Stimulated activated CD4-positive, alpha-beta T cell treated with anti-CD3 and anti-CD28 coated beads, Interleukin-2, amount 100 ng/mL, for 24 hours (primary cell): ENCODE measurements at regions not wholly inside any gene's neighbourhood (a gene's known extent, or its start where the extent isn't known, plus 50 kb on each side); places are given as distances from the start of the nearest gene placed in this dataset.
"Not testable (repeated sequence)": the region's sequence is repeated elsewhere in the genome, so short reads cannot be mapped to it uniquely, and the experiment has no call there.

Experiments
- DNase-seq, 2 donors: peaks; one replicate each; pipeline ENCODE4 v3.0.0-alpha.2; 2020

- DNase-seq, result no peak
Measured at GRCh38 chr10:6716516-6716915, 136.4 kb upstream of the PRKCQ start.

- no peak for DNase-seq
Measured at GRCh38 chr10:6713716-6714115, 133.6 kb upstream of the PRKCQ start.

- no peak for DNase-seq
Measured at GRCh38 chr10:6713120-6713519, 133.0 kb upstream of the PRKCQ start.

- no peak for DNase-seq
Measured at GRCh38 chr10:6711881-6712280, 131.8 kb upstream of the PRKCQ start.

- no peak for DNase-seq
Measured at GRCh38 chr10:6711408-6711841, 131.3 kb upstream of the PRKCQ start.

GRCh38 chr10:6707352-6707751 is 127.3 kb upstream of the PRKCQ start:
- DNase-seq, result no peak

GRCh38 chr10:6706725-6707124 is 126.6 kb upstream of the PRKCQ start:
- no peak for DNase-seq

- no peak for DNase-seq
Measured at GRCh38 chr10:6704896-6705295, 124.8 kb upstream of the PRKCQ start.

- DNase-seq, result not testable (repeated sequence)
Measured at GRCh38 chr10:6702833-6703232, 122.8 kb upstream of the PRKCQ start.

- DNase-seq, result no peak
Measured at GRCh38 chr10:6702030-6702429, 122.0 kb upstream of the PRKCQ start.

- no peak for DNase-seq
Measured at GRCh38 chr10:6701289-6701688, 121.2 kb upstream of the PRKCQ start.

- no peak for DNase-seq
Measured at GRCh38 chr10:6700066-6700465, 120.0 kb upstream of the PRKCQ start.

GRCh38 chr10:6699336-6699735 is 119.3 kb upstream of the PRKCQ start:
- no peak for DNase-seq

GRCh38 chr10:6695519-6695918 is 115.4 kb upstream of the PRKCQ start:
- DNase-seq, result no peak

- DNase-seq, result no peak
Measured at GRCh38 chr10:6694447-6695140, 114.5 kb upstream of the PRKCQ start.

GRCh38 chr10:6692856-6693255 is 112.8 kb upstream of the PRKCQ start:
- DNase-seq, result no peak

GRCh38 chr10:6692103-6692502 is 112.0 kb upstream of the PRKCQ start:
- no peak for DNase-seq

- DNase-seq, result no peak
Measured at GRCh38 chr10:6689036-6689435, 109.0 kb upstream of the PRKCQ start.

- no peak for DNase-seq
Measured at GRCh38 chr10:6680735-6681134, 100.7 kb upstream of the PRKCQ start.

- no peak for DNase-seq
Measured at GRCh38 chr10:6678956-6679355, 98.9 kb upstream of the PRKCQ start.

GRCh38 chr10:6678211-6678803 is 98.2 kb upstream of the PRKCQ start:
- DNase-seq, result peak; percentile 67 to 74

- not testable (repeated sequence) for DNase-seq
Measured at GRCh38 chr10:6677129-6677528, 97.1 kb upstream of the PRKCQ start.

- no peak for DNase-seq
Measured at GRCh38 chr10:6674291-6674690, 94.2 kb upstream of the PRKCQ start.

- no peak for DNase-seq
Measured at GRCh38 chr10:6671976-6672375, 91.9 kb upstream of the PRKCQ start.
